ENCODE measurements at regions not wholly inside any gene's neighbourhood (a gene's known extent, or its start where the extent isn't known, plus 50 kb on each side); places are given as distances from the start of the nearest gene placed in this dataset.
"Not testable (repeated sequence)": the region's sequence is repeated elsewhere in the genome, so short reads cannot be mapped to it uniquely, and the experiment has no call there.

GRCh38 chr7:128561116-128561722 lies 84.7 kb downstream of the METTL2B start:
- not testable (repeated sequence) for H3K9ac ChIP-seq, H3K4me2 ChIP-seq, H3K27ac ChIP-seq, H3K4me1 ChIP-seq, H3K9me3 ChIP-seq, H3K4me3 ChIP-seq, H3K27me3 ChIP-seq
- H4K20me1 ChIP-seq = peaks cover 88% of the 10 kb centered on the region
- H3K36me3 ChIP-seq = peaks cover 50% of the 10 kb centered on the region

- H3K4me2 ChIP-seq, H3K9ac ChIP-seq, H3K4me3 ChIP-seq, H3K4me1 ChIP-seq, H3K27ac ChIP-seq, H3K27me3 ChIP-seq, H3K9me3 ChIP-seq: not testable (repeated sequence)
- Histone ChIP-seq H3K36me3 (peaks cover 60% of the 10 kb centered on the region), H4K20me1 (peaks cover 91% of the 10 kb centered on the region)
Measured at GRCh38 chr7:128562795-128563194, 86.2 kb downstream of the METTL2B start.

GRCh38 chr7:128564123-128564700 lies 87.7 kb downstream of the METTL2B start:
- H3K4me2 ChIP-seq, H3K9ac ChIP-seq, H3K9me3 ChIP-seq, H3K27ac ChIP-seq, H3K4me1 ChIP-seq, H3K4me3 ChIP-seq, H3K27me3 ChIP-seq: not testable (repeated sequence)
- H3K36me3 ChIP-seq = peaks cover 58% of the 10 kb centered on the region
- H4K20me1 ChIP-seq = peaks cover 88% of the 10 kb centered on the region

GRCh38 chr7:128564932-128565864 lies 88.7 kb downstream of the METTL2B start:
- Histone ChIP-seq H4K20me1 (peaks cover 87% of the 10 kb centered on the region), H3K36me3 (peaks cover 62% of the 10 kb centered on the region), H3K9me3 (peaks cover 19% of the 10 kb centered on the region; the same call in 1 of the 2 replicates)
- H3K4me1 ChIP-seq, H3K27ac ChIP-seq, H3K4me2 ChIP-seq, H3K4me3 ChIP-seq, H3K9ac ChIP-seq, H3K27me3 ChIP-seq: not testable (repeated sequence)

- not testable (repeated sequence) for H3K4me2 ChIP-seq, H3K9ac ChIP-seq, H3K4me3 ChIP-seq, H3K27ac ChIP-seq, H3K4me1 ChIP-seq, H3K27me3 ChIP-seq
- H4K20me1 ChIP-seq = peaks cover 41% of the 10 kb centered on the region; the same call in 1 of the 2 replicates
- H3K9me3 ChIP-seq = peaks cover 24% of the 10 kb centered on the region; the same call in 1 of the 2 replicates
- peaks cover 53% of the 10 kb centered on the region for H3K36me3 ChIP-seq
Measured at GRCh38 chr7:128575277-128575676, 96.8 kb upstream of the GARIN1A start.

GRCh38 chr7:128576953-128577352 lies 95.1 kb upstream of the GARIN1A start:
- not testable (repeated sequence) for H3K27ac ChIP-seq
- H4K20me1 ChIP-seq = peaks cover 32% of the 10 kb centered on the region; the same call in 1 of the 2 replicates

GRCh38 chr7:128579843-128580242 lies 92.2 kb upstream of the GARIN1A start:
- not testable (repeated sequence) for H3K27me3 ChIP-seq, H3K4me2 ChIP-seq, H3K4me1 ChIP-seq, H3K9me3 ChIP-seq, H3K9ac ChIP-seq, H3K4me3 ChIP-seq, H3K27ac ChIP-seq
- peaks cover 26% of the 10 kb centered on the region; the same call in 1 of the 2 replicates for H4K20me1 ChIP-seq
- H3K36me3 ChIP-seq = peaks cover 49% of the 10 kb centered on the region

More at GRCh38 chr7:128576953-128577352, 95.1 kb upstream of the GARIN1A start:
- H3K36me3 ChIP-seq = peaks cover 54% of the 10 kb centered on the region
- H3K4me3 ChIP-seq, H3K4me2 ChIP-seq, H3K9ac ChIP-seq, H3K4me1 ChIP-seq, H3K27me3 ChIP-seq: not testable (repeated sequence)
- peaks cover 17% of the 10 kb centered on the region; the same call in 1 of the 2 replicates for H3K9me3 ChIP-seq

GRCh38 chr7:128581100-128581499 lies 91.0 kb upstream of the GARIN1A start:
- peaks cover 22% of the 10 kb centered on the region; the same call in 1 of the 2 replicates for H4K20me1 ChIP-seq
- not testable (repeated sequence) for H3K4me2 ChIP-seq, H3K4me1 ChIP-seq, H3K27me3 ChIP-seq, H3K9me3 ChIP-seq, H3K4me3 ChIP-seq, H3K9ac ChIP-seq, H3K27ac ChIP-seq
- peaks cover 49% of the 10 kb centered on the region for H3K36me3 ChIP-seq

GRCh38 chr7:128581825-128582561 lies 90.1 kb upstream of the GARIN1A start:
- peaks cover 49% of the 10 kb centered on the region for H3K36me3 ChIP-seq
- not testable (repeated sequence) for H3K9ac ChIP-seq, H3K27me3 ChIP-seq, H3K4me3 ChIP-seq, H3K9me3 ChIP-seq, H3K4me1 ChIP-seq, H3K27ac ChIP-seq, H3K4me2 ChIP-seq
- H4K20me1 ChIP-seq = peaks cover 22% of the 10 kb centered on the region; the same call in 1 of the 2 replicates

- not testable (repeated sequence) for H3K9ac ChIP-seq, H3K27me3 ChIP-seq, H3K27ac ChIP-seq, H3K4me2 ChIP-seq, H3K4me1 ChIP-seq, H3K9me3 ChIP-seq, H3K4me3 ChIP-seq
- H4K20me1 ChIP-seq = peaks cover 31% of the 10 kb centered on the region; the same call in 1 of the 2 replicates
- peaks cover 38% of the 10 kb centered on the region for H3K36me3 ChIP-seq
Measured at GRCh38 chr7:128586715-128587114, 85.4 kb upstream of the GARIN1A start.
